GM23338 (cell line): ENCODE measurements at regions not wholly inside any gene's neighbourhood (a gene's known extent, or its start where the extent isn't known, plus 50 kb on each side); places are given as distances from the start of the nearest gene placed in this dataset.

Source experiments
- CREB1 ChIP-seq: fragments of 250-450 bp; sonication (Bioruptor Pico); IDR thresholded peaks from 2 replicates; pipeline ENCODE4 v1.5.0; 2020; ENCODE audit warnings: low read depth, mild to moderate bottlenecking, moderate library complexity
- CTCF ChIP-seq, 2 experiments: fragments of 200-600 bp in 1 of 2; sonication (generic) in 1 of 2; conservative IDR thresholded peaks; 2 replicates each; pipeline versions ENCODE4 v1.5.1 to v1.6.1; 2016 to 2017; ENCODE audit warnings: antibody characterized with exemption in 2 of 2, low read depth in 2 of 2, mild to moderate bottlenecking in 2 of 2, moderate library complexity in 1 of 2
- ETS1 ChIP-seq: IDR thresholded peaks from 2 replicates; pipeline ENCODE4 v1.6.1; 2016; ENCODE audit warnings: antibody characterized with exemption
- EZH2 ChIP-seq: fragments of 200-600 bp; sonication (generic); IDR thresholded peaks from one replicate; pipeline ENCODE4 v1.8.0; 2017; ENCODE audit warnings: antibody characterized with exemption, mild to moderate bottlenecking, low read depth; ENCODE audit not compliant: unreplicated experiment
- NANOG ChIP-seq: IDR thresholded peaks from 2 replicates; pipeline ENCODE4 v1.6.1; 2016; ENCODE audit warnings: antibody characterized with exemption, borderline replicate concordance
- POLR2AphosphoS5 ChIP-seq: IDR thresholded peaks from 2 replicates; pipeline ENCODE4 v1.6.1; 2016; ENCODE audit warnings: antibody characterized with exemption, low read depth
- REST ChIP-seq: IDR thresholded peaks from one replicate; pipeline ENCODE4 v1.6.1; 2018; ENCODE audit warnings: antibody characterized with exemption; ENCODE audit not compliant: unreplicated experiment

- TF ChIP-seq CTCF (conservative IDR thresholded peaks at IDR 0.05; ENCODE audit: low read depth in 2 of 2) (peak; percentile 47 to 55; a peak in 3 of 4 replicates), CREB1 (CRISPR knock-in tag) (no peak), POLR2AphosphoS5 (no peak), EZH2 (no peak), NANOG (no peak), ETS1 (no peak), REST (no peak)
Measured at GRCh38 chr7:85829817-85830432, 643.1 kb upstream of the SEMA3D start.
